Panc1 (cell line): ENCODE measurements at regions not wholly inside any gene's neighbourhood (a gene's known extent, or its start where the extent isn't known, plus 50 kb on each side); places are given as distances from the start of the nearest gene placed in this dataset.

Experiments used
- ATAC-seq: fragments of 200-7000 bp; cut with Tn5 transposase; 2 replicates; pipeline ENCODE4 v1.9.1; 2020; ENCODE audit warnings: mild to moderate bottlenecking, moderate library complexity
- BruUV-seq: library from RNA; stranded (reverse); fragments of 400-500 nt; replicated peaks from 2 replicates; lab custom pipeline; 2021; lab: Mats Ljungman, UMichigan
- CTCF ChIA-PET: fragments of 300-600 bp; sonication (Branson Sonifier 250); formaldehyde crosslinking; loops from one replicate; lab custom pipeline; 2022; ENCODE audit warnings: antibody characterized with exemption; lab: Charles Lee
- POLR2A ChIA-PET: fragments of 300-600 bp; sonication (Branson Sonifier 250); formaldehyde crosslinking; loops from one replicate; lab custom pipeline; 2022; ENCODE audit warnings: antibody characterized with exemption; lab: Charles Lee
- DNase-seq: peaks from one replicate; pipeline ENCODE4 v3.0.0-alpha.2; 2010; ENCODE audit warnings: low read depth, low spot score
- H3K27ac ChIP-seq: 2 replicates; pipeline ENCODE4 v1.5.1; 2011; ENCODE audit warnings: mild to moderate bottlenecking, low read length, inconsistent platforms
- H3K27me3 ChIP-seq: fragments of 200-500 bp; sonication (Bioruptor generic); 2 replicates; pipeline ENCODE4 v1.6.0; 2014; ENCODE audit warnings: low read length, inconsistent platforms; ENCODE audit not compliant: control insufficient read depth, insufficient read depth
- H3K36me3 ChIP-seq: fragments of 200-500 bp; sonication (Bioruptor generic); 2 replicates; pipeline ENCODE4 v1.5.1; 2014; ENCODE audit warnings: inconsistent platforms, mild to moderate bottlenecking, low read length, moderate library complexity; ENCODE audit not compliant: control insufficient read depth, insufficient read depth
- H3K4me1 ChIP-seq: 2 replicates; pipeline ENCODE4 v1.5.1; 2011; ENCODE audit warnings: inconsistent platforms, mild to moderate bottlenecking, low read length, moderate library complexity; ENCODE audit not compliant: control insufficient read depth, insufficient read depth
- H3K4me3 ChIP-seq, 2 experiments: 2 replicates each; pipeline ENCODE4 v1.5.1; 2011 to 2012; ENCODE audit warnings: low read depth in 2 of 2, low read length in 2 of 2, mild to moderate bottlenecking in 2 of 2, inconsistent platforms in 1 of 2, moderate library complexity in 1 of 2
- H3K9me3 ChIP-seq: fragments of 200-500 bp; sonication (Bioruptor generic); 2 replicates; pipeline ENCODE4 v1.5.1; 2014; ENCODE audit warnings: low read depth, mild to moderate bottlenecking, inconsistent platforms, low read length, moderate library complexity; ENCODE audit not compliant: control insufficient read depth, insufficient read depth
- CTCF ChIP-seq: fragments of 450-650 bp; IDR thresholded peaks from 2 replicates; pipeline ENCODE4 v1.5.1; 2017; ENCODE audit warnings: mild to moderate bottlenecking
- POLR2AphosphoS5 ChIP-seq: IDR thresholded peaks from 2 replicates; pipeline ENCODE4 v1.6.1; 2012; ENCODE audit warnings: mild to moderate bottlenecking, low read depth, low read length, moderate library complexity
- REST ChIP-seq, 2 experiments: IDR thresholded peaks; 2 replicates each; pipeline ENCODE4 v1.6.1; 2011 to 2012; ENCODE audit warnings: low read depth in 2 of 2, control low read depth in 1 of 2, low read length in 1 of 2, mild to moderate bottlenecking in 1 of 2, moderate library complexity in 1 of 2; ENCODE audit not compliant: insufficient read depth in 1 of 2
- SIN3A ChIP-seq: IDR thresholded peaks from 2 replicates; pipeline ENCODE4 v1.6.1; 2012; ENCODE audit warnings: low read depth, mild to moderate bottlenecking, low read length, moderate library complexity, borderline replicate concordance; ENCODE audit not compliant: insufficient read depth
- TCF7L2 ChIP-seq: IDR thresholded peaks from 2 replicates; pipeline ENCODE4 v1.6.1; 2011; ENCODE audit warnings: mild to moderate bottlenecking, low read depth, low read length, inconsistent platforms
- in situ Hi-C: cut with HindIII; loops from 2 replicates; pipeline ENCODE4 v1.10.0; 2016; ENCODE audit warnings: low sequenced_read_pairs, low pct_unique_long_range_greater_than_20kb
- intact Hi-C: fragments of 100-400 bp; cut with micrococcal nuclease; formaldehyde crosslinking; loops from one replicate; pipeline ENCODE4 v1.10.0; 2022; ENCODE audit not compliant: unreplicated experiment

GRCh38 chr5:179409806-179410205 is 64.5 kb upstream of the ADAMTS2 start:
- ChIA-PET CTCF (no interaction called here), POLR2A (no interaction called here)
- Histone ChIP-seq H3K4me3 (no peak overlapping the region), H3K9me3 (no peaks in the 10 kb centered on the region), H3K36me3 (no peaks in the 10 kb centered on the region), H3K4me1 (no peaks in the 10 kb centered on the region), H3K27ac (no peak overlapping the region), H3K27me3 (no peaks in the 10 kb centered on the region)
- intact Hi-C loops (no loop called here), in situ Hi-C loops (no loop called here)
- TF ChIP-seq SIN3A: no peak
- ATAC-seq (no peak), DNase-seq (no peak)
- BruUV-seq: no TSS peak

GRCh38 chr5:179408611-179409010 is 63.4 kb upstream of the ADAMTS2 start:
- ChIA-PET CTCF (interaction anchor here (0.6 kb wide), 1 partner anchor 265 kb away, joined by 3 read pairs; no protein-coding TSS in a partner anchor), POLR2A (no interaction called here)
- in situ Hi-C loops: no loop called here
- DNase-seq (no peak), ATAC-seq (no peak)
- no peaks in the 10 kb centered on the region for H3K4me1 ChIP-seq
- H3K36me3 ChIP-seq: no peaks in the 10 kb centered on the region
- H3K9me3 ChIP-seq: no peaks in the 10 kb centered on the region
- no TSS peak for BruUV-seq
- no peaks in the 10 kb centered on the region for H3K27me3 ChIP-seq
- TF ChIP-seq CTCF: no peak
- TF ChIP-seq TCF7L2: no peak
- no peak for TF ChIP-seq REST (IDR thresholded peaks at IDR 0.05; ENCODE audit: insufficient read depth in 1 of 2, low read depth in 2 of 2, low read length in 1 of 2)
- no peak for TF ChIP-seq POLR2AphosphoS5
- no peak for TF ChIP-seq SIN3A
- no peak overlapping the region for H3K27ac ChIP-seq
- intact Hi-C loops: no loop called here
- H3K4me3 ChIP-seq: no peak overlapping the region

DNA sequence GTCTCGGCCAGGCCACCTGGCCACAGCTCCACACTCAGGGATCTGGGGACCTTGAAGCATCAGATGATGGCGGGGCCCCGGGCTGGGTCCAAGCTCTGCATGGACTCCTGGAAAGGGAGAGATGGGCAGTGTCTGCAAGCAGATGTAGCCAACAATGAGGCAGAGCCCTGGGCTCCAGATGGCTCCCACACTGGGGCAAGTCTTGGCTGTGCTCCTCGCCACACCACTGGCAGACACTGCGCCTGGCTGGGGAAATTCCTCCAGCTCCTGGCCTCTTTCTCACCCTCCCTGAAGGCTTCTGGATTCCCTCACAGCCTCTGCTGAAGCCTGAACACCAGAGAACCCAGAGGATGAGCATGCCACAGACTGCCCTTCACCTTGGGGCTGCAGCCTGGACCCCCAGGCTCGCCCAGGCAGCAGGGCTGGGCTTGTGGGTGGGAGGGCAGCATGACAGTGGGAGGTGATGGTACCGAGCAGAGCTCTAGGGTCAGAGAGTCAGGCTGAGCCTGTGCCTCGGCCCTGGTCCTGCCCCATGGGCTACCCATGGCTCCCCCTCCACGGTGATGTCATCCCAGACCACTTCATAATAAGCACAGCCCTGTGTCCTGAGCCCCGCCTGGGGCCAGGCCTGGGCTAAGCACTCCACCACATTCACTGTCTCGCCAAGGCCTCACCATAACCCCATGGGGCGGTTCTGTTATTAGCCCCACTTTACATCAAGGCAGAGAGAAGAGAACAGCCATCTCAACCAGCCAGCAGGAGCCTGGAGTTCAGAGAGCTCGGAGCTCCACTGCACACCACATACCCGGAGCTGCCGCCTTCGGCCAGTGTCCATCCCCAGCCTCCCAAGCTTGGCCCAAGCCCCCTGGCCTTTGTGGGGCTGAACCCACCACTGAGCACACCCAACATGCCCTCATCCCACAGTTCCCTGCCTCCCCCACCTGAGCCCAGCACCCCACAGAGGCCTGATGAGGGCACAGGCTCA is 62.2 kb upstream of the ADAMTS2 start:
- no peak overlapping the region for H3K27ac ChIP-seq
- ATAC-seq (no peak), DNase-seq (no peak)
- in situ Hi-C loops (no loop called here), intact Hi-C loops (no loop called here)
- H3K4me1 ChIP-seq: no peaks in the 10 kb centered on the region
- no peaks in the 10 kb centered on the region for H3K27me3 ChIP-seq
- CTCF ChIA-PET: no interaction called here
- BruUV-seq: no TSS peak
- POLR2A ChIA-PET: no interaction called here
- H3K4me3 ChIP-seq: no peak overlapping the region
- no peaks in the 10 kb centered on the region for H3K9me3 ChIP-seq
- TF ChIP-seq POLR2AphosphoS5 (no peak), REST (IDR thresholded peaks at IDR 0.05; ENCODE audit: insufficient read depth in 1 of 2, low read depth in 2 of 2, low read length in 1 of 2) (no peak), SIN3A (no peak), TCF7L2 (no peak), CTCF (no peak)
- H3K36me3 ChIP-seq: no peaks in the 10 kb centered on the region
